Natural killer cell treated with Interleukin-12 subunit alpha and Interleukin-12 subunit beta and Interleukin-15 and Interleukin-18, amount 100 ng/mL, for 72 hours (primary cell): ENCODE measurements at regions not wholly inside any gene's neighbourhood (a gene's known extent, or its start where the extent isn't known, plus 50 kb on each side); places are given as distances from the start of the nearest gene placed in this dataset.

Source experiments
- ATAC-seq, 2 donors: fragments of 150-1000 bp; cut with Tn5 transposase in 1 of 2; sonication (Bioruptor Pico), chemical (Tn5 transposase) in 1 of 2; 2 replicates each; pipeline ENCODE4 v1.10.0; 2021
- DNase-seq: peaks from one replicate; pipeline ENCODE4 v3.0.0; 2022; ENCODE audit warnings: low spot score
- H3K27ac Mint-ChIP-seq, 2 donors: 1 replicate in 1 of 2; 2 replicates in 1 of 2; pipeline ENCODE4 v1.8.0; 2022; ENCODE audit warnings: mixed read lengths in 2 of 2, mild to moderate bottlenecking in 1 of 2, moderate library complexity in 1 of 2
- H3K27me3 Mint-ChIP-seq, 2 donors: 1 replicate in 1 of 2; 2 replicates in 1 of 2; pipeline ENCODE4 v1.8.0; 2022; ENCODE audit warnings: mixed read lengths in 2 of 2
- H3K36me3 Mint-ChIP-seq: one replicate; pipeline ENCODE4 v1.8.0; 2022; ENCODE audit warnings: mixed read lengths
- H3K4me1 Mint-ChIP-seq, 2 donors: 1 replicate in 1 of 2; 2 replicates in 1 of 2; pipeline ENCODE4 v1.8.0; 2022; ENCODE audit warnings: low read depth in 2 of 2, mixed read lengths in 2 of 2, mild to moderate bottlenecking in 1 of 2
- H3K4me3 Mint-ChIP-seq: one replicate; pipeline ENCODE4 v1.8.0; 2022; ENCODE audit warnings: mixed read lengths
- H3K9me3 Mint-ChIP-seq: 2 replicates; pipeline ENCODE4 v1.8.0; 2022; ENCODE audit warnings: mixed read lengths

GRCh38 chr10:109280837-109281236 is 642.5 kb downstream of the XPNPEP1 start:
- Mint-ChIP-seq H3K27ac (no peak overlapping the region), H3K4me1 (no peaks in the 10 kb centered on the region), H3K9me3 (peaks cover 17% of the 10 kb centered on the region), H3K4me3 (no peak overlapping the region), H3K36me3 (no peaks in the 10 kb centered on the region), H3K27me3 (no peaks in the 10 kb centered on the region)
- ATAC-seq = no peak
- DNase-seq = no peak

- H3K36me3 Mint-ChIP-seq = no peaks in the 10 kb centered on the region
- ATAC-seq (no peak), DNase-seq (no peak)
- no peak overlapping the region for H3K4me3 Mint-ChIP-seq
- no peak overlapping the region for H3K27ac Mint-ChIP-seq
- H3K4me1 Mint-ChIP-seq = no peaks in the 10 kb centered on the region
- no peaks in the 10 kb centered on the region for H3K27me3 Mint-ChIP-seq
- peaks cover 14% of the 10 kb centered on the region for H3K9me3 Mint-ChIP-seq
Observed at GRCh38 chr10:109277456-109277855, 645.9 kb downstream of the XPNPEP1 start.

GRCh38 chr10:109275960-109276359 is 647.4 kb downstream of the XPNPEP1 start:
- Mint-ChIP-seq H3K9me3 (peaks cover 14% of the 10 kb centered on the region), H3K4me3 (no peak overlapping the region), H3K27me3 (no peaks in the 10 kb centered on the region), H3K4me1 (no peaks in the 10 kb centered on the region), H3K27ac (no peak overlapping the region), H3K36me3 (no peaks in the 10 kb centered on the region)
- DNase-seq (no peak), ATAC-seq (no peak)

GRCh38 chr10:109274681-109275080 is 648.6 kb downstream of the XPNPEP1 start:
- Mint-ChIP-seq H3K27me3 (no peaks in the 10 kb centered on the region), H3K4me1 (no peaks in the 10 kb centered on the region), H3K4me3 (no peak overlapping the region), H3K9me3 (peaks cover 14% of the 10 kb centered on the region), H3K27ac (no peak overlapping the region), H3K36me3 (no peaks in the 10 kb centered on the region)
- no peak for ATAC-seq
- no peak for DNase-seq

- H3K27me3 Mint-ChIP-seq = no peaks in the 10 kb centered on the region
- H3K4me1 Mint-ChIP-seq = no peaks in the 10 kb centered on the region
- H3K9me3 Mint-ChIP-seq = peaks cover 25% of the 10 kb centered on the region
- ATAC-seq = no peak
- H3K27ac Mint-ChIP-seq = no peak overlapping the region
- no peak for DNase-seq
- H3K4me3 Mint-ChIP-seq = no peak overlapping the region
- no peaks in the 10 kb centered on the region for H3K36me3 Mint-ChIP-seq
Observed at GRCh38 chr10:109270173-109270572, 653.1 kb downstream of the XPNPEP1 start.

- H3K9me3 Mint-ChIP-seq = peaks cover 26% of the 10 kb centered on the region
- DNase-seq (no peak), ATAC-seq (no peak)
- H3K36me3 Mint-ChIP-seq = no peaks in the 10 kb centered on the region
- no peaks in the 10 kb centered on the region for H3K27me3 Mint-ChIP-seq
- no peak overlapping the region for H3K4me3 Mint-ChIP-seq
- no peak overlapping the region for H3K27ac Mint-ChIP-seq
- no peaks in the 10 kb centered on the region for H3K4me1 Mint-ChIP-seq
Observed at GRCh38 chr10:109264004-109264403, 659.3 kb downstream of the XPNPEP1 start.

GRCh38 chr10:109261231-109261630 is 662.1 kb downstream of the XPNPEP1 start:
- ATAC-seq (no peak), DNase-seq (no peak)
- no peaks in the 10 kb centered on the region for H3K4me1 Mint-ChIP-seq
- H3K27me3 Mint-ChIP-seq = no peaks in the 10 kb centered on the region
- H3K27ac Mint-ChIP-seq = no peak overlapping the region
- no peaks in the 10 kb centered on the region for H3K36me3 Mint-ChIP-seq
- H3K9me3 Mint-ChIP-seq = peaks cover 20% of the 10 kb centered on the region
- no peak overlapping the region for H3K4me3 Mint-ChIP-seq

GRCh38 chr10:109259293-109259692 is 664.0 kb downstream of the XPNPEP1 start:
- H3K36me3 Mint-ChIP-seq = no peaks in the 10 kb centered on the region

GRCh38 chr10:109253306-109253705 is 670.0 kb downstream of the XPNPEP1 start:
- H3K4me3 Mint-ChIP-seq = no peak overlapping the region
- H3K27ac Mint-ChIP-seq = no peak overlapping the region
- no peaks in the 10 kb centered on the region for H3K36me3 Mint-ChIP-seq
- DNase-seq (no peak), ATAC-seq (no peak)
- H3K9me3 Mint-ChIP-seq = peaks cover 21% of the 10 kb centered on the region
- no peaks in the 10 kb centered on the region for H3K4me1 Mint-ChIP-seq
- H3K27me3 Mint-ChIP-seq = no peaks in the 10 kb centered on the region

More at GRCh38 chr10:109259293-109259692, 664.0 kb downstream of the XPNPEP1 start:
- ATAC-seq = no peak
- Mint-ChIP-seq H3K9me3 (peaks cover 12% of the 10 kb centered on the region), H3K4me1 (no peaks in the 10 kb centered on the region), H3K4me3 (no peak overlapping the region), H3K27me3 (no peaks in the 10 kb centered on the region), H3K27ac (no peak overlapping the region)
- DNase-seq = no peak

GRCh38 chr10:109250152-109250551 is 673.2 kb downstream of the XPNPEP1 start:
- H3K9me3 Mint-ChIP-seq = peaks cover 28% of the 10 kb centered on the region
- DNase-seq = no peak
- no peak overlapping the region for H3K4me3 Mint-ChIP-seq
- no peaks in the 10 kb centered on the region for H3K36me3 Mint-ChIP-seq
- no peak for ATAC-seq
- no peak overlapping the region for H3K27ac Mint-ChIP-seq
- H3K27me3 Mint-ChIP-seq = no peaks in the 10 kb centered on the region
- H3K4me1 Mint-ChIP-seq = no peaks in the 10 kb centered on the region

- H3K4me3 Mint-ChIP-seq = no peak overlapping the region
- no peak for ATAC-seq
Observed at GRCh38 chr10:109247814-109248213, 675.5 kb downstream of the XPNPEP1 start.

GRCh38 chr10:109245821-109246220 is 677.5 kb downstream of the XPNPEP1 start:
- Mint-ChIP-seq H3K27ac (no peak overlapping the region), H3K9me3 (peaks cover 22% of the 10 kb centered on the region), H3K4me1 (no peaks in the 10 kb centered on the region), H3K4me3 (no peak overlapping the region), H3K27me3 (no peaks in the 10 kb centered on the region), H3K36me3 (no peaks in the 10 kb centered on the region)
- no peak for ATAC-seq
- DNase-seq = no peak

More at GRCh38 chr10:109247814-109248213, 675.5 kb downstream of the XPNPEP1 start:
- H3K27me3 Mint-ChIP-seq = no peaks in the 10 kb centered on the region
- no peaks in the 10 kb centered on the region for H3K36me3 Mint-ChIP-seq
- H3K4me1 Mint-ChIP-seq = no peaks in the 10 kb centered on the region
- peaks cover 29% of the 10 kb centered on the region for H3K9me3 Mint-ChIP-seq
- DNase-seq = no peak
- no peak overlapping the region for H3K27ac Mint-ChIP-seq

- no peaks in the 10 kb centered on the region for H3K27me3 Mint-ChIP-seq
- H3K27ac Mint-ChIP-seq = no peak overlapping the region
- H3K9me3 Mint-ChIP-seq = peaks cover 4% of the 10 kb centered on the region
- no peaks in the 10 kb centered on the region for H3K4me1 Mint-ChIP-seq
- ATAC-seq (no peak), DNase-seq (no peak)
- H3K4me3 Mint-ChIP-seq = no peak overlapping the region
- H3K36me3 Mint-ChIP-seq = no peaks in the 10 kb centered on the region
Observed at GRCh38 chr10:109239371-109239770, 683.9 kb downstream of the XPNPEP1 start.

- DNase-seq (no peak), ATAC-seq (no peak)
- Mint-ChIP-seq H3K4me3 (no peak overlapping the region), H3K4me1 (no peaks in the 10 kb centered on the region), H3K27me3 (no peaks in the 10 kb centered on the region), H3K27ac (no peak overlapping the region), H3K9me3 (peaks cover 7% of the 10 kb centered on the region), H3K36me3 (no peaks in the 10 kb centered on the region)
Observed at GRCh38 chr10:109237682-109238081, 685.6 kb downstream of the XPNPEP1 start.

GRCh38 chr10:109237050-109237449 is 686.3 kb downstream of the XPNPEP1 start:
- DNase-seq = no peak
- Mint-ChIP-seq H3K9me3 (peaks cover 7% of the 10 kb centered on the region), H3K4me1 (no peaks in the 10 kb centered on the region), H3K27me3 (no peaks in the 10 kb centered on the region), H3K27ac (no peak overlapping the region), H3K4me3 (no peak overlapping the region), H3K36me3 (no peaks in the 10 kb centered on the region)
- no peak for ATAC-seq
